ENCODE measurements at regions not wholly inside any gene's neighbourhood (a gene's known extent, or its start where the extent isn't known, plus 50 kb on each side); places are given as distances from the start of the nearest gene placed in this dataset.
"Not testable (repeated sequence)": the region's sequence is repeated elsewhere in the genome, so short reads cannot be mapped to it uniquely, and the experiment has no call there.

- TF ChIP-seq CTCF (IDR thresholded peaks at IDR 0.05; ENCODE audit: insufficient read depth, low read length, missing control alignments) = no peak
- ChIA-PET POLR2A (no interaction called here), CTCF (interaction anchor here (0.9 to 7.9 kb wide), 3 partner anchors 14 to 438 kb away, joined by 3 to 123 read pairs (median 4); no protein-coding TSS in a partner anchor)
- H3K4me3 ChIP-seq (ENCODE audit: low read depth, low read length) = no peak overlapping the region
- DNase-seq (ENCODE audit: low read depth, low spot score) = no peak
Observed at GRCh38 chr12:127489061-127489460, 777.9 kb upstream of the TMEM132C start.

- TF ChIP-seq CTCF (IDR thresholded peaks at IDR 0.05; ENCODE audit: insufficient read depth, low read length, missing control alignments) = no peak
- CTCF ChIA-PET = interaction anchor here (1.1 to 4.4 kb wide), 2 partner anchors 12 to 183 kb away, joined by 3 to 20 read pairs; no protein-coding TSS in a partner anchor
- no peak overlapping the region for H3K4me3 ChIP-seq (ENCODE audit: low read depth, low read length)
- POLR2A ChIA-PET = no interaction called here
- DNase-seq (ENCODE audit: low read depth, low spot score) = no peak
Observed at GRCh38 chr12:127494961-127495915, 771.7 kb upstream of the TMEM132C start.

- CTCF ChIA-PET = no interaction called here
Observed at GRCh38 chr12:127496255-127496654, 770.7 kb upstream of the TMEM132C start.

GRCh38 chr12:127500512-127501035 lies 766.4 kb upstream of the TMEM132C start:
- no peak overlapping the region for H3K4me3 ChIP-seq (ENCODE audit: low read depth, low read length)
- POLR2A ChIA-PET = no interaction called here
- CTCF ChIA-PET = no interaction called here
- TF ChIP-seq CTCF (IDR thresholded peaks at IDR 0.05; ENCODE audit: insufficient read depth, low read length, missing control alignments) = no peak
- no peak for DNase-seq (ENCODE audit: low read depth, low spot score)

More at GRCh38 chr12:127496255-127496654, 770.7 kb upstream of the TMEM132C start:
- DNase-seq (ENCODE audit: low read depth, low spot score) = no peak
- POLR2A ChIA-PET = no interaction called here
- no peak overlapping the region for H3K4me3 ChIP-seq (ENCODE audit: low read depth, low read length)
- TF ChIP-seq CTCF (IDR thresholded peaks at IDR 0.05; ENCODE audit: insufficient read depth, low read length, missing control alignments) = no peak

- POLR2A ChIA-PET = no interaction called here
- H3K4me3 ChIP-seq (ENCODE audit: low read depth, low read length) = no peak overlapping the region
- no peak for DNase-seq (ENCODE audit: low read depth, low spot score)
- TF ChIP-seq CTCF (IDR thresholded peaks at IDR 0.05; ENCODE audit: insufficient read depth, low read length, missing control alignments) = no peak
- CTCF ChIA-PET = interaction anchor here (0.8 to 2.2 kb wide), 4 partner anchors 8 to 425 kb away, joined by 3 to 8 read pairs (median 3); no protein-coding TSS in a partner anchor
Observed at GRCh38 chr12:127501916-127502315, 765.1 kb upstream of the TMEM132C start.

- ChIA-PET CTCF (interaction anchor here (1.0 to 2.2 kb wide), 2 partner anchors 14 to 174 kb away, joined by 4 to 8 read pairs; no protein-coding TSS in a partner anchor), POLR2A (no interaction called here)
- no peak for TF ChIP-seq CTCF (IDR thresholded peaks at IDR 0.05; ENCODE audit: insufficient read depth, low read length, missing control alignments)
- DNase-seq (ENCODE audit: low read depth, low spot score) = no peak
- no peak overlapping the region for H3K4me3 ChIP-seq (ENCODE audit: low read depth, low read length)
Observed at GRCh38 chr12:127503246-127503645, 763.7 kb upstream of the TMEM132C start.

GRCh38 chr12:127503996-127504395 lies 763.0 kb upstream of the TMEM132C start:
- POLR2A ChIA-PET; H3K4me3 ChIP-seq (ENCODE audit: low read depth, low read length); DNase-seq (ENCODE audit: low read depth, low spot score): not testable (repeated sequence)
- CTCF ChIA-PET = interaction anchor here (1.0 kb wide), 1 partner anchor 15 kb away, joined by 4 read pairs; no protein-coding TSS in a partner anchor
